Uterus (tissue), 3 donors: ENCODE measurements at regions not wholly inside any gene's neighbourhood (a gene's known extent, or its start where the extent isn't known, plus 50 kb on each side); places are given as distances from the start of the nearest gene placed in this dataset.
"Not testable (repeated sequence)": the region's sequence is repeated elsewhere in the genome, so short reads cannot be mapped to it uniquely, and the experiment has no call there.

Experiments
- DNase-seq, 2 donors: peaks; one replicate each; pipeline ENCODE4 v3.0.0-alpha.2; 2019 to 2020
- H3K27ac ChIP-seq, 2 donors: fragments of 200-600 bp; sonication (generic); 1 replicate in 1 of 2; 2 replicates in 1 of 2; pipeline ENCODE4 v1.5.1; 2016 to 2018
- H3K27me3 ChIP-seq, 2 donors: fragments of 200-600 bp; sonication (generic); one replicate each; pipeline ENCODE4 v1.5.1; 2018 to 2019; ENCODE audit warnings: control low read depth in 1 of 2
- H3K36me3 ChIP-seq, 2 donors: fragments of 200-600 bp; sonication (generic); one replicate each; pipeline ENCODE4 v1.5.1; 2019; ENCODE audit warnings: control low read depth in 1 of 2
- H3K4me1 ChIP-seq, 2 donors: fragments of 200-600 bp; sonication (generic); one replicate each; pipeline ENCODE4 v1.5.1; 2018 to 2019; ENCODE audit warnings: control low read depth in 1 of 2
- H3K4me3 ChIP-seq, 2 donors: fragments of 200-600 bp; sonication (generic); 1 replicate in 1 of 2; 2 replicates in 1 of 2; pipeline ENCODE4 v1.5.1; 2018 to 2019; ENCODE audit warnings: mild to moderate bottlenecking in 1 of 2
- H3K9me3 ChIP-seq, 2 donors: fragments of 200-600 bp; sonication (generic); one replicate each; pipeline ENCODE4 v1.5.1; 2019; ENCODE audit warnings: control low read depth in 1 of 2
- POLR2A ChIP-seq, 2 donors: fragments of 450-650 bp; IDR thresholded peaks; one replicate each; pipeline ENCODE4 v1.6.1; 2016; ENCODE audit warnings: antibody characterized with exemption in 2 of 2, mild to moderate bottlenecking in 1 of 2, moderate library complexity in 1 of 2
- intact Hi-C: fragments of 100-400 bp; cut with DNase I; formaldehyde crosslinking; loops from one replicate; pipeline ENCODE4 v1.15.1; 2023; ENCODE audit warnings: low total_unique reads
- TF ChIP-seq, protein P1 (sequence below), 4 experiments: fragments of 200-600 bp in 2 of 4; fragments of 450-650 bp in 2 of 4; sonication (generic) in 2 of 4; IDR thresholded peaks; one replicate each; pipeline ENCODE4 v1.5.1; 2016 to 2019; ENCODE audit warnings: antibody characterized with exemption in 4 of 4, mild to moderate bottlenecking in 2 of 4, moderate library complexity in 1 of 4
- donor health status: DM: yes; HTN: yes; CAD: no.

DNA sequence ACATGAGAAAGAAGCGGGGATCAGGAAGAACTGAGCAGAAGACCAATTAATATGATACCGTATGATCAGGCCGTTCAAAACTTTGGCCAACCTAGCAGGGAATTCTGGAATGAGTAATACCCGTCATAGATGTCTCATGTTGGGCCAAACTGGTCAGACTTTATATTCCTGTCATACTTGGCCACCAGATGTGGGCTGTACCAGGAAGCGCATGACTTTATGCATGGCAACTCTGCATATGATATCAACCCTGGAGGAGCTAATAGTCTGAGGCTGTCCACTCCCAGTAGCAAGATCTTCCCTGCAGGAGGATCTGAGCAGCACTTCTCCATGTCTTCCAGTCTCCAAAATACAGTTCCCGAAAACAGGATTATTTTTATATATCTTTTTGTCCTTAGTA lies 68.5 kb upstream of the NAA35 start:
- no peaks in the 10 kb centered on the region for H3K36me3 ChIP-seq
- no peak overlapping the region for H3K27ac ChIP-seq
- no peaks in the 10 kb centered on the region for H3K27me3 ChIP-seq
- no peak overlapping the region for H3K4me3 ChIP-seq
- no peaks in the 10 kb centered on the region for H3K4me1 ChIP-seq
- intact Hi-C loops = no loop called here
- H3K9me3 ChIP-seq = no peaks in the 10 kb centered on the region
- TF ChIP-seq POLR2A (IDR thresholded peaks at IDR 0.05) = no peak
- TF ChIP-seq, protein P1, sequence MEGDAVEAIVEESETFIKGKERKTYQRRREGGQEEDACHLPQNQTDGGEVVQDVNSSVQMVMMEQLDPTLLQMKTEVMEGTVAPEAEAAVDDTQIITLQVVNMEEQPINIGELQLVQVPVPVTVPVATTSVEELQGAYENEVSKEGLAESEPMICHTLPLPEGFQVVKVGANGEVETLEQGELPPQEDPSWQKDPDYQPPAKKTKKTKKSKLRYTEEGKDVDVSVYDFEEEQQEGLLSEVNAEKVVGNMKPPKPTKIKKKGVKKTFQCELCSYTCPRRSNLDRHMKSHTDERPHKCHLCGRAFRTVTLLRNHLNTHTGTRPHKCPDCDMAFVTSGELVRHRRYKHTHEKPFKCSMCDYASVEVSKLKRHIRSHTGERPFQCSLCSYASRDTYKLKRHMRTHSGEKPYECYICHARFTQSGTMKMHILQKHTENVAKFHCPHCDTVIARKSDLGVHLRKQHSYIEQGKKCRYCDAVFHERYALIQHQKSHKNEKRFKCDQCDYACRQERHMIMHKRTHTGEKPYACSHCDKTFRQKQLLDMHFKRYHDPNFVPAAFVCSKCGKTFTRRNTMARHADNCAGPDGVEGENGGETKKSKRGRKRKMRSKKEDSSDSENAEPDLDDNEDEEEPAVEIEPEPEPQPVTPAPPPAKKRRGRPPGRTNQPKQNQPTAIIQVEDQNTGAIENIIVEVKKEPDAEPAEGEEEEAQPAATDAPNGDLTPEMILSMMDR (IDR thresholded peaks at IDR 0.05) = no peak
- no peak for DNase-seq

DNA sequence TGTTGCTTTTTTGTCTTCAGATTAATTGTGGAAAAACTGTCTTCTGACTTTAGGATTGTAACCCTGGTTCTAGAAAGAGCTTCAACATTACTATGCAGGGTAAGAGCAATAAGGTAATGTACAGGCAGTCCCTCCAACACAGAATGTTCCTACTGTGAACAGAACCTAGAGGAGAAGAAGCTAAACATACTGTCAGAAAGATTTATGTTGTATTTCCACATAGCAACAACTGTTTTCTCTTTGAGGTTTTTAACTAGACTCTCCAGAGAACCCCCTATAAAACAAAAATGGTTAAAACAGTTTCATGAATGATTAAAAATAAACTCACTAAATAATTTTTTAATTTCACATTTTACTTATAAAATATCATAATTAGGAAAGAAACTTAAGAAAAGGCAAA lies 64.3 kb upstream of the NAA35 start:
- no peak for TF ChIP-seq POLR2A (IDR thresholded peaks at IDR 0.05)
- TF ChIP-seq, protein P1 (IDR thresholded peaks at IDR 0.05) = no peak
- H3K36me3 ChIP-seq = no peaks in the 10 kb centered on the region
- intact Hi-C loops = no loop called here
- no peaks in the 10 kb centered on the region for H3K9me3 ChIP-seq
- no peak overlapping the region for H3K4me3 ChIP-seq
- no peak for DNase-seq
- no peaks in the 10 kb centered on the region for H3K27me3 ChIP-seq
- no peaks in the 10 kb centered on the region for H3K4me1 ChIP-seq
- no peak overlapping the region for H3K27ac ChIP-seq

DNA sequence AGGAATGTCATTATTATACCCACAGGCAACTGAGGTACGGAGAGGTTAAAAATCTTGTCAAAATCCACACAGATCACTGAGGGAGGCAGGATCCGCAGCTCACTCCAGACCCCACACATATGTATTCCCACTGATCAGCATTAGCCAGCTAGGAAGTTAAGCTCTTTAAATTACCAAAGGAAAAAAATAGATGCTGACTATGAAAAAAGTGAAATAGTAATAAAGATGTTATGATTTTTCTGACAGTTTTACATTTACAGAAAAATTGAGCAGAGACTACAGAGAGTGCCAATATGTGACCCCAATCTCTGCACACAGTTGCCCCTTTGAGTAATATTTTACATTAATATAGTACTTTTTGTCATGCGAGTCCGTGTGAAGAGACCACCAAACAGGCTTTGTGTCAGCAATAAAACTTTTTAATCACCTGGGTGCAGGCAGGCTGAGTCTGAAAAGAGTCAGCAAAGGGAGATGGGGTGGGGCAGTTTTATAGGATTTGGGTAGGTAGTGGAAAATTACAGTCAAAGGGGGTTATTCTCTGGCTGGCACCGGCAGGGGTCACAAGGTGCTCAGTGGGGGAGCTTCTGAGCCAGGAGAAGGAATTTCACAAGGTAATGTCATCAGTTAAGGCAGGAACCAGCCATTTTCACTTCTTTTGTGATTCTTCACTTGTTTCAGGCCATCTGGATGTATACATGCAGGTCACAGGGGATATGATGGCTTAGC lies 61.9 kb upstream of the NAA35 start:
- H3K4me1 ChIP-seq, DNase-seq, intact Hi-C loops, H3K27ac ChIP-seq, H3K4me3 ChIP-seq, H3K36me3 ChIP-seq, H3K27me3 ChIP-seq, H3K9me3 ChIP-seq: not testable (repeated sequence)

DNA sequence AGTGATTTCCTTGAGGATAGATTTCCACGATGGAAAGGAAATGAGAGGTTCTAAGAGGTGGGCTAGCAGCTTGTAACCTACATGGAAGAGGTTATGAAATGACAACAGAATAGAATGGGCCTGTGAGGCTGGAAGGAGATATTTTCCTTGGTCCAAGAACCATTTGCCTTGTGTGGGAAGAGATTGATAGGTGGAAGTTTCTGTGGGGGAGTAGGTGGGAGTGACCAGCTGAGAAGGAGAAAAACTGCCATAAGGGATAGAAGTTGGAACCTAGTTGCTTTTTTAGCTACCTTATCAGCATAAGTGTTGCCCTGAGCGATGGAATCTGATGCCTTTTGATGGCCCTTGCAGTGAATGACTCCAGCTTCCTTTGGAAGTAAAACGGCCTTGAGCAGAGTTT lies 60.4 kb upstream of the NAA35 start:
- H3K4me1 ChIP-seq, H3K27ac ChIP-seq, H3K9me3 ChIP-seq, H3K4me3 ChIP-seq, intact Hi-C loops, DNase-seq, H3K36me3 ChIP-seq, H3K27me3 ChIP-seq: not testable (repeated sequence)

DNA sequence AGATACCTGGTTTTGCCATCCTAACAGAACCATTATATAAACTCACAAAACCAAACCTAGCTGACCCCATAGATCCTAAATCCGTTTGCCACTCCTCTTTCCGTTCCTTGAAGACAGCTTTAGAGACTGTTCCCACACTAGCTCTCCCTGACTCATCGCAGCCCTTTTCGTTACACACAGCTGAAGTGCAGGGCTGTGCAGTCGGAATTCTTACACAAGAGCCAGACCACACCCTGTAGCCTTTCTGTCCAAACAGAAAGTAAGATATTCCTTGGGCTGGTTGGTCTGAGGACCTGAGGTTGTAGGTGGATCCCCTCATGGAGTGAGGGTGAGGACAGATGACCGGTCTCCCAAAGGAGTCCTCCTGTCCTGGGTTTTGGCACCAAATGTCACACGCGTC lies 56.7 kb upstream of the NAA35 start:
- H3K36me3 ChIP-seq = no peaks in the 10 kb centered on the region
- intact Hi-C loops = no loop called here
- no peak overlapping the region for H3K27ac ChIP-seq
- TF ChIP-seq POLR2A (IDR thresholded peaks at IDR 0.05) = no peak
- TF ChIP-seq, protein P1 (IDR thresholded peaks at IDR 0.05) = no peak
- no peaks in the 10 kb centered on the region for H3K4me1 ChIP-seq
- DNase-seq = no peak
- H3K27me3 ChIP-seq = no peaks in the 10 kb centered on the region
- no peak overlapping the region for H3K4me3 ChIP-seq
- no peaks in the 10 kb centered on the region for H3K9me3 ChIP-seq

DNA sequence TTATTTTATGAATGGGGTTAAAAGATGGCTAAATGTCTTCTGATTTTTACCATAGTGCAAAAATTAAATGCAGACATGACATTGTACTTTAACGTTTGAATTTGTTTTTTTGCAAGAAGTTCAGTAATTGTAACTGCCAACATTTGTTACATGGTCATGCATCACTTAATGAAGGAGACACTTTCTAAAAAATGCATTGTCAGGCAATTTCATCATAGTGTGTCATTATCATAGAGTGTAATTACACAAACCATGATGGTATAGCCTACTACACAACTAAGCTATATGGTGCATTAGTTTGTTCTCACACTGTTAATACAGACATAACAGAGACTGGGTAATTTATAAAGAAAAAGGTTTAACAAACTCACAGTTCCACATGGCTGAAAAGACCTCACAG lies 50.0 kb upstream of the NAA35 start:
- Histone ChIP-seq H3K27ac (no peak overlapping the region), H3K9me3 (no peaks in the 10 kb centered on the region), H3K4me3 (no peak overlapping the region), H3K36me3 (no peaks in the 10 kb centered on the region), H3K27me3 (no peaks in the 10 kb centered on the region), H3K4me1 (no peaks in the 10 kb centered on the region)
- TF ChIP-seq POLR2A (IDR thresholded peaks at IDR 0.05) = no peak
- TF ChIP-seq, protein P1 (IDR thresholded peaks at IDR 0.05) = no peak
- no peak for DNase-seq
- intact Hi-C loops = no loop called here
